GM18519 (cell line): ENCODE measurements at regions not wholly inside any gene's neighbourhood (a gene's known extent, or its start where the extent isn't known, plus 50 kb on each side); places are given as distances from the start of the nearest gene placed in this dataset.
"Not testable (repeated sequence)": the region's sequence is repeated elsewhere in the genome, so short reads cannot be mapped to it uniquely, and the experiment has no call there.

Source experiments
- ATAC-seq: cut with Tn5 transposase; IDR thresholded peaks from one replicate; pipeline ENCODE4 v1.9.1; 2021; ENCODE audit warnings: mild to moderate bottlenecking, moderate library complexity; ENCODE audit not compliant: unreplicated experiment, low FRiP score

- ATAC-seq, result no peak
Observed at GRCh38 chr5:82720213-82721086, 356.7 kb downstream of the TMEM167A start.

DNA sequence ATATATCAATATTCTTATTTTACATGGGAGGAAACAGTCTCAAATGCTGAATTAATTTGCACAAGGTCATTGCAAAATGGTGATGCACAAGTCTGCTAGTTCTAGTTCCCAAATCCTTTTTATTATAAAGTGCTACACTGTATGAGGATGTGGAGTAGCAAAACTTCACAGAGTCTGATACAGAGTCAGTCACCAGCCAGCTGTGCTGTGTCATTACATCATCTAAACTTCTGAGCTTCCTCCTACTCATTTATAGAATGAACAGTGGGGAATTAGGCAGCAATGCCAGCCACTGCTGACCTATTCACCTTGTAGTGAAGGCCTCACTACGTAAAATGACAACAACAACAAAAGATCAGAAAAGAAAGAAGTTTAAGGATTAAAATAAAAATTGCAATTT is 357.8 kb downstream of the TMEM167A start:
- ATAC-seq, result no peak

DNA sequence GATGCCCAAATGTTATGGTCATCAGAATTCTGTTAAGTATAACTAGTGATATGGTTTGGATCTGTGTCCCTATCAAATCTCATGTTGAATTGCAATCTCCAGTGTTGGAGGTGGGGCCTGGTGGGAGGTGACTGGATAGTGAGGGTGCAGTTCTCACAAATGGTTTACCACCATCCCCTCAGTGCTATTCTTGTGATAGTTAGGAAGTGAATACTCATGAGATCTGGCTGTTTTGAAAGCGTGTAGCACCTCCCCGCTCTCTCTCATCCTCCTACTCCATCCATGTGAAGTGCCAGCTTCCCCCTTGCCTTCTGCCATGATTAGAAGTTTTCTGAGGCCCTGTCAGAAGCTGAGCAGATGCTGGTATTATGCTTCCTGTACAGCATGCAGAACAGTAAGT is 359.5 kb downstream of the TMEM167A start:
- ATAC-seq, result no peak

GRCh38 chr5:82714732-82715131 is 362.5 kb downstream of the TMEM167A start:
- not testable (repeated sequence) for ATAC-seq

- no peak for ATAC-seq
Observed at GRCh38 chr5:82713811-82714210, 363.4 kb downstream of the TMEM167A start.

DNA sequence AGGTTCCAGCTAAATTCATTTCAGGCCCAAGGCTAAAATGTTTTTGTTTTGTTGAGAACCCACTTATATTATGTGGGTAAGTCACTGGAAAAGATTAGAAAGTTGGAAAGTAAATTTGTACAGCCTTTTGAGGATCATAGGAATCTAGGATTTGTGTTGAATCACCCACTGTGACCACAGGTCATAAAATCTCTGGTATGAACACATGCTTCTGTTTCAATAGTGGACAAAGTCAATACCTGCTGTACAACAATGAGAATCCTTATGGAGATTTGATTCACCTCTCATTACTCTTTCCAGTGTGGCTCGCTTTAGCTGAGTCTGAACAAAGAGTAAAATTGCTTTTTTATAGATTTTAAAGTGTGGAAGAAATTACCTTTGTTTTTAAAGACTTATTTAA is 369.5 kb downstream of the TMEM167A start:
- no peak for ATAC-seq

DNA sequence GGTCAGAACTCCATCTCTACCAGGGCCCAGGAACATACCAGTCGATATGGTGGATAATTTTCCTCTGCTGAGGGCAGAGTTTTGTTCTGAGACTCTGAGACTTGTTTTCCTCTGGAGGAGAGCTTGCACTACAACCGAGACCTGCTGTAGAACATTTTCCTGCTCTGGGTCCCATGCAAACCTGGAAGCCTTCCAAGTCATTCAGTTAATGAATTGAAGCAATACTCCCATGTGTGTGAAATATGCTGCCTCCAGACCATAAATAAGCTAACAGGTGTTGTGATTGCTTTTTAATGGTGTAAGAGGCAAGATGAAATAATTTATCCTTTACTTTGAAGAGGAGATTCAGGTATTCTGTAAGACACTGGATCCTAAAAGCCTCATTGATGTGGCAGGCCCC is 372.8 kb downstream of the TMEM167A start:
- ATAC-seq, result no peak

GRCh38 chr5:82702046-82702445 is 375.1 kb downstream of the TMEM167A start:
- no peak for ATAC-seq

DNA sequence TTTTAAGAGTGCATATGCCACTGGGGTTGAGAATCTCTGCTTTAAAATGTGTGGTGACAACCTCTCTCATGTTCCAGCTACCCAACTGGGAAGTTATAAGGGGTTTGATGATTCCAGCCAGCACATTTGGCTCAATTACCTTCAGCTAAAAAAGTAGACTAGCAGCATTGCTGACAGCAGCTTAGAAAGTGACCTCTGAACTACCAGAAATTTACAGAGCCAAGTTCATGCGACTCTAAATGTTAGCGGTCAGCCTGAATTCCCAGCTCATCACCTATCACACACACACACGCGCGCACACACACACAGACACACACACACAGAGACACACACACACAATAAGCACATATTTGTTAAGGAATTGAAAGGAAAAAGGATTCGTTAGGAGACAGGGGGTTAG is 377.5 kb downstream of the TMEM167A start:
- no peak for ATAC-seq

- ATAC-seq, result no peak
Observed at GRCh38 chr5:82698026-82698425, 379.2 kb downstream of the TMEM167A start.

- ATAC-seq, result no peak
Observed at GRCh38 chr5:82694711-82695285, 382.4 kb downstream of the TMEM167A start.

- no peak for ATAC-seq
Observed at GRCh38 chr5:82692826-82693225, 384.4 kb downstream of the TMEM167A start.

- no peak for ATAC-seq
Observed at GRCh38 chr5:82684659-82685058, 392.5 kb downstream of the TMEM167A start.

DNA sequence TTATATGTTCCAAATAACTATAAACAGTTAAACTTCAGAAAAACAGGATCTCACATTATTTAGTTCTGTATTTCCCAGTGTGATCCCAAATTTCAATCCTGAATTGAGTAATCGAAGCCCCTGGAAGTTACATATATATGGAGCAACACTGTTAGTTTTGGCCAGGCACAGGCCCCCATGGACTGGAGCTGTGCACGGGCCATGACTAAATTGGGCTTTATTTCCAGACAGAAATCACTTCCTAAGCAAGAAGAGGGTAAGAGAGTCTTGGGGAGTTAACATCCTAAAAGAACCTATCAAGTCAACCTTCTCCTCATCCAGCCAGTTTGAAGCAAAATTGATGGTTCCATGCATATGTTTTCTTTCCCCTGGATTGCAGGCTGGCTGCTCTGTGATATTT is 393.0 kb downstream of the TMEM167A start:
- ATAC-seq, result no peak

GRCh38 chr5:82679660-82680059 is 397.5 kb downstream of the TMEM167A start:
- ATAC-seq, result no peak

DNA sequence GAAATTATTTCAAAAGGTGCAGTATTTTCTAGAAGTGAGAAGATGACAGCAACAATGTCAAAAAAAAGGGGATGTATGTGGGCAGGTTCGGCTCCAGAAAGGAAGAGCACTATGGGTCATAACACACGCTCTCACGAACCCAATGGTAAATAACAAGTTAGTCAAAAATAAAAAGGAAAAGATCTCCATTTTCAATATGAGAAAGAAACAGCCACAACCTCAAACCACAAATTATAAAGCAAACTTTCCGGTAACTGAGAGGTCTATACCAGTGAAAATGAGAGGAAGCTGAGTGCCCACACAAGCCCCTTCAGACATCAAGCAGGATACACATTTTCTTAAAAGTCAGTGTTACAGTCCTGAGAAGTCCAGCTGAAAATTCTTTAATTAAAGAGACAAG is 398.5 kb upstream of the RPS23 start:
- peak; percentile 81 for ATAC-seq

GRCh38 chr5:82674671-82675070 is 396.5 kb upstream of the RPS23 start:
- no peak for ATAC-seq

- no peak for ATAC-seq
Observed at GRCh38 chr5:82673057-82673809, 395.1 kb upstream of the RPS23 start.

GRCh38 chr5:82670692-82671091 is 392.5 kb upstream of the RPS23 start:
- no peak for ATAC-seq

GRCh38 chr5:82669720-82670119 is 391.6 kb upstream of the RPS23 start:
- ATAC-seq, result no peak

DNA sequence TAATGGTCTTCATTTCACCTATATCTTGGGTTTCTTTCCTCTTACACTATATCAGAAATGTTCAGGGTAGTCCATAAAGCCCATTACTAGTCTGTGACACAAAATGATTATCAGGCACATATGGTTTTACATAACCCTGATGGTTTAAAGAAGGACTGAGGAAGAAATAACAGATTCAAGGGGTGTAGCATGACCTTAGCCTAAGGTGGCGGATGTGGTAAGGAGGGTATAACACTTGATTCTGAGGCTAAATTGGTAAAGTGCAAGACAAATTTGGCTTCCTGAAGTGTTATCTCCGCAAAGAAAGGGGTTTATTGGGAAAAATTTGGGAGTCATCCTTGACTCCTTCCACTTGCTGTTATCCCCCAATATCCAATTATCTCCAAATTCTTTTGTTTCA is 388.2 kb upstream of the RPS23 start:
- ATAC-seq, result no peak
